ELR (cell line): ENCODE measurements at regions not wholly inside any gene's neighbourhood (a gene's known extent, or its start where the extent isn't known, plus 50 kb on each side); places are given as distances from the start of the nearest gene placed in this dataset.
"Not testable (repeated sequence)": the region's sequence is repeated elsewhere in the genome, so short reads cannot be mapped to it uniquely, and the experiment has no call there.

Experiments
- DNase-seq: peaks from one replicate; pipeline ENCODE4 v3.0.0-alpha.2; 2015; ENCODE audit warnings: low read depth

DNA sequence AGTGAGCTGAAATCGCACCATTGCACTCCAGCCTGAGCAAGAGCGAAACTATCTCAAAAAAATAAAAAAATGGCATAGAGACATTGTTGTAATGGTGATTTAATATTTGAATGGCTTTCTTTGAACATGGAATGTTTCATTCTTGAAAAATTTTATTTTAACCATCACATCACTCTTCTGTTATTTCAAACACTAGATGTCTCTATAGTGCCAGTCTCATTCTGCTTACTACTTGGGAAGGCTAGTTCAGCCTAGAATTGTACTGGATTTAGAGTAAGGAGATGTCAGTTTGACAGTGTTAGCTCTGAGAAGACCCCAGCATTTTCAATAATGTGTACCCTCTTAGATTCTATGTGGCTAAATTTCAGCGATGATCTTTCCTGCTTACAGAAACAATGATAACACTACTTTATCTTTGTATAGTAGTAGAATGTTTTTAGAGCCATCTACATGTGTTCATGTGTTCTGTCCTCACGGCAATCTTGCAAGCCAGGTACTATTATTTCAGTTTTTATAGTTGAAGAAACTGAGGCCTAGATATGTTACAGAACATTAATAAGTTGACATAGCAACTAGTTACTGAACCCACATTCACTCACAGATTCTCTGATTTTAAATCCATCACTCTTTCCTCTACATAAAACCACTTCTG lies 142.9 kb upstream of the ZSWIM2 start:
- peak; percentile 26 for DNase-seq

DNA sequence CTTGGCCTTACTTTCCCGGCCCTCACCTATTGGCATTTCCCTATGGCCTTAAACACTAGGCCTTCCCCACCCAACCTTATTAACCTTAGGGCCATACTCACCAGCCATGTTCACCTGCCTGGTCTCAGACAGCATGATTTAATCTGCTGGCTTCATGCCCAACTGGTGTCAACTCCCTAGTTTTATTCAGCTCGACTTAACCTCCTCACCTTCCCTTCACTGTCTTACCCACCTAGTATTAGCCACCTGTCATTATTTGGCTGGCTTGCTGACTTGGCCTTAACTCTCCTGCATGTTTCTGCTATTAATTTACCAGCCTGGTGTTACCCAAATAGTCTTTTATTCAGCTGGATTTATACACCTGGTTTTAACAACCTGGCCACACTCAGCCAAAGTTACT lies 136.0 kb upstream of the ZSWIM2 start:
- DNase-seq, result no peak

- no peak for DNase-seq
These were observed 135.5 kb upstream of the ZSWIM2 start for GRCh38 chr2:186984481-186984880.

GRCh38 chr2:186980787-186981550 lies 132.0 kb upstream of the ZSWIM2 start:
- DNase-seq, result no peak

GRCh38 chr2:186980117-186980442 lies 131.1 kb upstream of the ZSWIM2 start:
- DNase-seq, result no peak

DNA sequence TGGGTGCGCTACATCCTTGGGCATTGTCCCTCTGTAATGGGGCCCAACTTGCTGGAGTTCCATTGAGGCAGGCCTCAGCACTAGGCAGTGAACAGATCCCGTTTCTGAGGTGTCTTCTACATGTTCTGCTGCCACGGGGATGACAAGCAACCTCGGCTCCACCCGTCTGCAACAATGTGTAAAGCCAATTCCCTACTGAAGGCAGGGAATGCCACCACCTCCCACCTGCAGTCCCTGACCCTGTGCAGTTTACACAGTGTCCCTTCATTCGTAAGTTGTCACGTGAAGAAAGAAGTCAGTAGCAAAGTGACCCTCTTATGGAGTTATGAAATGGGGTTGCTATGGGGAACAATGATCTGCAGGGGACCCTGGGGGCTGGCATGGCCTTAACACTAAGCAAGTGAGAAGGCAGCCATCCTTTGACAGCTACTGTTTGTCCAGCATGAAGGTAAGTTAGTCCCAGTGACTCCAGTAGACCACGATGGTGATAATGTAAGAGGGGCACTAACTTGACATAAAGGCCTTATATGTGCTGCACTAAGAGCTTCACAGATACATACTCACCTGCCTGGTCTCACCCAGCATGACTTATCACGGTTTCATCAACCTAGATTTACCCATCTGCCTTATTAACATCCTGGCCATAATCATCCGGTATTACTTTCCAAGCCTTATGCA lies 130.6 kb upstream of the ZSWIM2 start:
- no peak for DNase-seq

DNA sequence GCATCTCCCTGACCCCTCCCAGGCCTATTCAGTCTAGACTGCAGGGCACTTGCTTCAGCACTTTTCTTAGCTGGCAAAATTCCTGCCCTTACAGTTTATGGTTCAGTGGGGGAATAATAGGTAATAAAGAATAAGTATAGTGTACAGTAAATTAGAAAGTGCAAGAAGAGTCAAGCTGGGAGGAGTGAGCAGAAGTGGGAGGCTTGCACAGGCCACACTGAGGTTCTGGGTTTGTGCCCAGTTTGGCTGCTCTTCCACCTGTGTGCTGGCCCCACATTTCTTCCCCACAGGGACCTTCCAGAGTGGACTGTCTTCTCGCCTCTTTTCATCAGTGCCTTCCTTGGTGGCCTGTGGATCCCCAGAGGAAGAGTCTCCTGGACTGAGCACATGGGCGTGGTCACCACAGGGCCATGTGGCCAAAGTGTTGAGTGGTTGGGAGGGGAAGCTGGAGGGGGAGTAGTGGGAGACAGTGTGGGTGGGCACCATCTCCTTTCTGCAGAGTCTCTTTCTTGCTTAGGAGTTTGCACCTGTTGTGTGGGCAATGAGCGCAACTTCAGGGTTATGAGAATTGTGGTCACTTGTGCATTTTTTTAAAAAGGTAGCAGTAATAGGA lies 128.6 kb upstream of the ZSWIM2 start:
- no peak for DNase-seq

DNA sequence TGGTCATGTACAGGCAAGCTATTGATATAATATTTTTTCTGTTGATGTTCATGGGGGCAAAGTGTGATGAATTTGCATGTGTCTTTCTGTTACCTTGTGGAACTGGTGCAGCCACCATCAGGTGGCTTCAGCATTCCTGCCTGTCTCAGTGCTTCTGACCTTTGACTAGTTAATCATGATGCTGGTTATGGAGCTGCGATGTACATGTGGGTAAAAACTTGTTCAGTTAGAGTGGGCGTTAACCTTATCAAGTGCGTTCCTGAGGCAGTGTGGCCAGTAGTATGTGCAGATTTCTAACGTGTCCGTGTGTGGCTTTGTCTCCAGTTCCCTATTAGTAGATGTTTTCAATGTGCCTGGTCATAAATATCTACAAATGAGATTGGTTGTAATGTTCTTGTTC lies 127.4 kb upstream of the ZSWIM2 start:
- DNase-seq, result no peak

- no peak for DNase-seq
These were observed 123.5 kb upstream of the ZSWIM2 start for GRCh38 chr2:186972281-186972970.

DNA sequence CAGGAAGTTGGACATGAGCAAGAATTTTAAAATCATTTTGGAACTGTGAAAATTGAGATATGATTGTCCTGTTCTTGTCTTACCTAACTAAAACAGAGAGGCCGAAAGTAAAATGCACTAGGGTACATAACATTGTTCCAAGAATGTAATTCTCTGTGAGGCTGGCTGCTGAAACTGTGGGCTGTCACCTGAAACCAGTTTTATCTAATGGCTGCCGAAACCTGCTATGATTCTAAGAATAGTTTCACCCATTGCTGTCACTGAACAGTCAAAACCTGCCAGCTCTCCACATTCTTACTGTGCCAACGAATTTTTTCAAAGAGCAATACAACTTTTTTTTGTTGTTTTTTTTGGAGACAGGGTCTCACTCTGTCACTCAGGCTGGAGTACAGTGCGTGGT lies 119.3 kb upstream of the ZSWIM2 start:
- no peak for DNase-seq

GRCh38 chr2:186966015-186966414 lies 117.0 kb upstream of the ZSWIM2 start:
- no peak for DNase-seq

- no peak for DNase-seq
These were observed 113.2 kb upstream of the ZSWIM2 start for GRCh38 chr2:186962085-186962747.

- not testable (repeated sequence) for DNase-seq
These were observed 111.3 kb upstream of the ZSWIM2 start for GRCh38 chr2:186960241-186960640.

- DNase-seq, result no peak
These were observed 110.5 kb upstream of the ZSWIM2 start for GRCh38 chr2:186959486-186959885.

DNA sequence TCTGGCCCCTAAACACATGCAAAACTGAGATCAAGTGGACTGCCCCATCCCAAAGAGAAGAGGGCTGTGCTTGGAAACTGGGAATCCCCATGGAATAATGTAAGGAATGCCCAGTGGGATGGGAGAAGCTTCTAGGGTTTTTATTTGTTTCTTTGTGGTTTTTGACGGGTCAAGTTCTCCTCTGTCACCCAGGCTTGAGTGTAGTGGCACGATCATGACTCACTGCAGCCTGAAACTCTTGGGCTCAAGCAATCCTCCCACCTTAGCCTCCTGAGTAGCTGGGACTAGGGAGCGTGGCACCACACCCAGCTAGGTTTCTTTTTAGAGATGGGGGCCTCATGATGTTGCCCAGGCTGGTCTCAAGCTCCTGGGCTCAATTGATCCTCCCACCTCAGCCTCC lies 101.7 kb upstream of the ZSWIM2 start:
- peak; percentile 71 for DNase-seq

GRCh38 chr2:186949726-186950256 lies 100.8 kb upstream of the ZSWIM2 start:
- DNase-seq, result no peak

- DNase-seq, result no peak
These were observed 98.5 kb upstream of the ZSWIM2 start for GRCh38 chr2:186947516-186947915.

GRCh38 chr2:186946896-186947467 lies 98.0 kb upstream of the ZSWIM2 start:
- no peak for DNase-seq

DNA sequence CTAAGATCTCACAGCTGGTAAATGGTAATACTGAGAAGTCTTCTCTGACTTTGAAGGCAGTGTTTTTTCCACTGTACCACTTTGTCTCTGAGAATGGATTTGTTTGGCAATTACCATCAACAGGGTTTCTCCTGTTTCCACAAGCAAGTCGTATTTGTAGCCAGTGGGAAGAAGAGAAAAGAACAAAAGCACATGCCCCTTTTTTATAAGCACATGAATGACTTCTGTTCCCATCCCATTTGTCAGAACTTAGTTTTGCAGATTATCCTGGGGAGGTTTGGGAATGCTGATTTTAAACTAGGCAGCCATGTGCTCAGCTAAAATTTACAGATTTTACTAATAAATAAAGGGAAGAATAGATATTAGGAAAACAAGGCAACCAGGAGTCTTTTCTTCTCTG lies 92.9 kb upstream of the ZSWIM2 start:
- no peak for DNase-seq

DNA sequence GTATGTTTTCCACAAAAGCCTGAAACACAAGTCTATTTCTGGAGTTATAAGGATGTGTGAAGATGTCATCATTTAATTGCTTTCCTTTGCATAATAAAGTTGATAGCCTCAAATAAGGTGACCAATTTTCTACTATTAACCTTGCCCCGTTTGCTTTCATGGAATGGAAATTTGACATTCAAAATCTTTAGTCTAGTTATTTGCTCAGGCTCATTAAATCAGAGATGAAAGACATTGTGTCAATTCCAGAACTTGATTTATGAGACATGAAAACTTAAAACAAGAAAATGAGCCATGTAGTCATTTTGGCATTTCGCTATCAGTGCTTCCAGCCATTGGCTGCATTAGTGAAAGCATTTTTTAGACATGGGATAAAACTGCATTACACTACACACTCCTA lies 91.5 kb upstream of the ZSWIM2 start:
- no peak for DNase-seq

GRCh38 chr2:186934420-186934819 lies 85.5 kb upstream of the ZSWIM2 start:
- no peak for DNase-seq
